Activated B cell treated with CpG ODN at 0.5 μM for 24 hours (primary cell): ENCODE measurements at regions not wholly inside any gene's neighbourhood (a gene's known extent, or its start where the extent isn't known, plus 50 kb on each side); places are given as distances from the start of the nearest gene placed in this dataset.

Experiments used
- ATAC-seq: fragments of 200-7000 bp; cut with Tn5 transposase; one replicate; pipeline ENCODE4 v1.10.0; 2021; ENCODE audit warnings: low read depth, mild to moderate bottlenecking, moderate library complexity
- CTCF ChIA-PET: fragments of 350-600 bp; sonication (Branson Sonifier 250); formaldehyde crosslinking; loops from one replicate; lab custom pipeline; 2021; ENCODE audit warnings: antibody characterized with exemption; lab: Charles Lee
- POLR2A ChIA-PET: fragments of 350-600 bp; sonication (Branson Sonifier 250); formaldehyde crosslinking; loops from one replicate; lab custom pipeline; 2021; ENCODE audit warnings: antibody characterized with exemption; lab: Charles Lee
- DNase-seq: peaks from one replicate; pipeline ENCODE4 v3.0.0; 2022
- H3K27ac Mint-ChIP-seq: one replicate; pipeline ENCODE4 v1.8.0; 2020; ENCODE audit warnings: mixed read lengths
- H3K27me3 Mint-ChIP-seq: one replicate; pipeline ENCODE4 v1.8.0; 2021; ENCODE audit warnings: mixed read lengths
- H3K36me3 Mint-ChIP-seq: one replicate; pipeline ENCODE4 v1.8.0; 2021; ENCODE audit warnings: low read depth, mixed read lengths
- H3K4me1 Mint-ChIP-seq: one replicate; pipeline ENCODE4 v1.8.0; 2021; ENCODE audit warnings: mixed read lengths
- H3K4me3 Mint-ChIP-seq: one replicate; pipeline ENCODE4 v1.8.0; 2020; ENCODE audit warnings: mild to moderate bottlenecking, mixed read lengths
- H3K9me3 Mint-ChIP-seq: one replicate; pipeline ENCODE4 v1.8.0; 2020; ENCODE audit warnings: mixed read lengths
- intact Hi-C: fragments of 100-400 bp; cut with micrococcal nuclease; formaldehyde crosslinking; loops from one replicate; pipeline ENCODE4 v1.15.1; 2024
- TF ChIP-seq, protein P1 (sequence below): fragments of 200-600 bp; IDR thresholded peaks from one replicate; pipeline ENCODE4 v1.8.0; 2022; ENCODE audit warnings: antibody characterized with exemption, mild to moderate bottlenecking

DNA sequence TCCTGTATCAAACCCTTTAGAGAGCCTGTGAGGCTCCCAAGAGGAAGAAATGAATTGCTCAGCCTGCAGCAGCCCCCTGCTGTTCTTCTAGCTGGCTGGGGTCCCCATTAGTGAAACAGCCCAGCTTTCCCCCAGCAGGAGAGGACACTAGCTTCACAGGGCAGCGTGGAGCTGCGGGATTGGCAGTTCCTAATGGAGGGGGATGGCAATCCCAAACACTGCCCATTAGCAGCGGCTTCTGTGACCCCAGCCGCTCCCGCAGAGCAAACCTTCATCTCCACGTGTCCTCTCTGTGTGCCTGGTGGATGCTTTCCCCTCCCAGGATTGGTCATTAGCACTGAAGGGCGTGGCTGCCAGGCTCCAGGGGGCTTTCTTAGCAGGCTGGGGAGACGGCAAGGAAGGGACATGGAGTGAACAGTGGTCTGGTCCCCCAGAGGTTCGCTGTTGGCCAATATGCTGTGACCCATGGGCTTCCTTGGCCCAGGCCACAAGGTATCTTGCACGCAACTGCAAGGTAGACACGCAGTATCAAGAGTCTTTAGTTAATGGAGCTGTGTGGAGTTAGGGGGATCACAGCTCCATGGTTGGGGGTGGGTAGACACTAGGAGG lies 322.5 kb upstream of the ZMIZ1 start:
- intact Hi-C loops = no loop called here
- ATAC-seq = no peak
- H3K27ac Mint-ChIP-seq = no peak overlapping the region
- H3K9me3 Mint-ChIP-seq = no peaks in the 10 kb centered on the region
- CTCF ChIA-PET = no interaction called here
- POLR2A ChIA-PET = no interaction called here
- peaks cover 26% of the 10 kb centered on the region for H3K27me3 Mint-ChIP-seq
- TF ChIP-seq, protein P1, sequence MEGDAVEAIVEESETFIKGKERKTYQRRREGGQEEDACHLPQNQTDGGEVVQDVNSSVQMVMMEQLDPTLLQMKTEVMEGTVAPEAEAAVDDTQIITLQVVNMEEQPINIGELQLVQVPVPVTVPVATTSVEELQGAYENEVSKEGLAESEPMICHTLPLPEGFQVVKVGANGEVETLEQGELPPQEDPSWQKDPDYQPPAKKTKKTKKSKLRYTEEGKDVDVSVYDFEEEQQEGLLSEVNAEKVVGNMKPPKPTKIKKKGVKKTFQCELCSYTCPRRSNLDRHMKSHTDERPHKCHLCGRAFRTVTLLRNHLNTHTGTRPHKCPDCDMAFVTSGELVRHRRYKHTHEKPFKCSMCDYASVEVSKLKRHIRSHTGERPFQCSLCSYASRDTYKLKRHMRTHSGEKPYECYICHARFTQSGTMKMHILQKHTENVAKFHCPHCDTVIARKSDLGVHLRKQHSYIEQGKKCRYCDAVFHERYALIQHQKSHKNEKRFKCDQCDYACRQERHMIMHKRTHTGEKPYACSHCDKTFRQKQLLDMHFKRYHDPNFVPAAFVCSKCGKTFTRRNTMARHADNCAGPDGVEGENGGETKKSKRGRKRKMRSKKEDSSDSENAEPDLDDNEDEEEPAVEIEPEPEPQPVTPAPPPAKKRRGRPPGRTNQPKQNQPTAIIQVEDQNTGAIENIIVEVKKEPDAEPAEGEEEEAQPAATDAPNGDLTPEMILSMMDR = no peak
- H3K36me3 Mint-ChIP-seq = no peaks in the 10 kb centered on the region
- DNase-seq = no peak
- no peaks in the 10 kb centered on the region for H3K4me1 Mint-ChIP-seq
- no peak overlapping the region for H3K4me3 Mint-ChIP-seq

DNA sequence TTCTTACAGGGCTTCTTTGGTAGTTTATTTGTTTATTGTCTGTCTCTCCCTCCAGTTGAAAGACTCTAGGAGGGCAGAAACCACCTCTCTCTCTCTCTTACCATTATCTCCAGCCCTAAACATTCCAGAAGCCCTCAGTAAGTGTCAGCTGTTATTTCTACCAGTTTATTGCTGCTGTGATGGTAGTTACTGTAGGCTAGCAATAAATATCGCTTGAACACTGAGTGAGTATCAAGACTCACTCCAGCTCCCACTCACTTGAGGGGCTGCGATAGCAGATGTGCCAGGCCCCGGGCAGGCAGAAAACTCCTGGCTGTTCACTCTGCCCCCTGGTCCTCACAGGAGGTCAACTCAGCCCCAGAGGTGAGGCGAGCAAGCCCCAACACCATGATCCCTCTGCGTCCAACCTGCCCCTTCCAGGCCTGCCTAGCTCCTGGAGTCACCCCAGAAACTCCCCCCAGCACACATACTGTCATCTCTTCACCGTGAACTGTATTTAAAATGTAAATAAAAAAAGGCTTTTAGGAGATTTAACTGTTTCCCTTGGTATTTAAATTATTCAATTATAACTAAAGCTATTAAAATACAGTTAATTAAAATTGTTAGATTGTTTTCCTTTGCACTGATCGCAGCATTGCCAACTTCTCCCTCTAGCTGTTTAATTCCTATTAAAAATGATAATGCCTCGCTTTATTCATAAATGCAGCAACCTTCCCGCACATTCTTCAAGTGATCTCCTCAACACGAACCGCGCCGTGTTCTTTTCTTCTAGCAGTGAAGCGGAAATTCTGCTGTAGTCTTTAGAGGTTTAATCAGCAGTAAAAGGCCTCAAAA lies 321.1 kb upstream of the ZMIZ1 start:
- Mint-ChIP-seq H3K4me3 (no peak overlapping the region), H3K27me3 (peaks cover 34% of the 10 kb centered on the region), H3K9me3 (no peaks in the 10 kb centered on the region), H3K27ac (no peak overlapping the region), H3K4me1 (no peaks in the 10 kb centered on the region), H3K36me3 (no peaks in the 10 kb centered on the region)
- CTCF ChIA-PET = no interaction called here
- ATAC-seq (no peak), DNase-seq (no peak)
- POLR2A ChIA-PET = no interaction called here
- intact Hi-C loops = no loop called here
- TF ChIP-seq, protein P1 = no peak

DNA sequence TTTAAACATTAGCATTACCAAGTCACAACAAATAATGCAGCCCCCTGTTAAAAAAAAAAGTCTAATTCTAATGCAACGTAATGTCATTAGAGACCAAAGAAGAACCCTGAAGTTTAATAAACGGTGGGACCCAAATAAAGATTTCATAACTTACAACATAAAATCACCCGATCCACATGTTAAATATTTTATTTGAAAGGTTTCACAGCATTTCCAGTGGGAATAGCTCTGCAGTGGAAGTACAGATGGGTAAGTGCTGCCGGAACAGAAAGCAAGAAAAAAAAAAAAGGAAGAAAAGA lies 320.6 kb upstream of the ZMIZ1 start:
- Mint-ChIP-seq H3K4me3 (no peak overlapping the region), H3K36me3 (no peaks in the 10 kb centered on the region), H3K9me3 (no peaks in the 10 kb centered on the region), H3K4me1 (no peaks in the 10 kb centered on the region), H3K27ac (no peak overlapping the region), H3K27me3 (peaks cover 34% of the 10 kb centered on the region)
- POLR2A ChIA-PET = no interaction called here
- intact Hi-C loops = no loop called here
- no peak for ATAC-seq
- CTCF ChIA-PET = no interaction called here
- no peak for DNase-seq
- TF ChIP-seq, protein P1 = no peak

DNA sequence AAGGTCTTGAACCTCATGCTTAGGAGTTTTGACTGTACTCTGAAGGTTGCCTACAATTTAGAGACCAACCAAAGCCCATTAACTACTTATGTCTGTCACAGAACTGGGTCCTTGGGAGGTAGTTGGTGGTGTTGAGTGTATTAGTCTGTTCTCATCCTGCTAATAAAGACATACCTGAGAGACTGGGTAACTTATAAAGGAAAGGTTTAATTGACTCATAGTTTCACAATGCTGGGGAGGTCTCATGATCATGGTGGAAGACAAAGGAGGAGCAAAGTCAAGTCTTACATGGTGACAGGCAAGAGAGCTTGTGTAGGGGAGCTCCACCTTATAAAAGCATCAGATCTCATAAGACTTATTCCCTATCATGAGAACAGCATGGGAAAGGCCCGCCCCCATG lies 319.6 kb upstream of the ZMIZ1 start:
- CTCF ChIA-PET = no interaction called here
- H3K9me3 Mint-ChIP-seq = no peaks in the 10 kb centered on the region
- ATAC-seq (no peak), DNase-seq (no peak)
- H3K4me1 Mint-ChIP-seq = no peaks in the 10 kb centered on the region
- TF ChIP-seq, protein P1 = no peak
- no peak overlapping the region for H3K4me3 Mint-ChIP-seq
- peaks cover 32% of the 10 kb centered on the region for H3K27me3 Mint-ChIP-seq
- no peak overlapping the region for H3K27ac Mint-ChIP-seq
- intact Hi-C loops = no loop called here
- H3K36me3 Mint-ChIP-seq = no peaks in the 10 kb centered on the region
- POLR2A ChIA-PET = no interaction called here

DNA sequence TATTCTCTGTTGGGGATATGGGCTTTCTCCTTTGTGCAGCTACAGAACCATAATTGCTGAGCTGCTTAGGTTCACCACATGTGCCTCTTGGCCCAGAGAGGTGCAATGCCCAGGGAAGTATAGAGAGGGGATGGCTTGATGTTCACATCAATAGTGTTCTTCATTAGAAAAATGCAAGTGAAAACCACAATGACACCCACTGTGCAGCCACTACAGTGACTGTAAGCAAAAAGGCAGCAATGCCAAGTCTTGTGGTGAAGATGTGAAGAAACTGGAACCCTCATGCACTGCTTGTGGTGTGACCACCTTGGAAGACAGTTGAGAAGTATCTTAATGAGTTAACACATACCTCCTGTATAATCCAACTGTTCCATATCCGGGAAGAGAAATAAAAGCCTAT lies 318.9 kb upstream of the ZMIZ1 start:
- Mint-ChIP-seq H3K4me3 (no peak overlapping the region), H3K36me3 (no peaks in the 10 kb centered on the region), H3K27me3 (peaks cover 32% of the 10 kb centered on the region), H3K27ac (no peak overlapping the region), H3K4me1 (no peaks in the 10 kb centered on the region), H3K9me3 (no peaks in the 10 kb centered on the region)
- TF ChIP-seq, protein P1 = no peak
- POLR2A ChIA-PET = no interaction called here
- intact Hi-C loops = no loop called here
- ATAC-seq (no peak), DNase-seq (no peak)
- CTCF ChIA-PET = no interaction called here
